ENCODE measurements at regions not wholly inside any gene's neighbourhood (a gene's known extent, or its start where the extent isn't known, plus 50 kb on each side); places are given as distances from the start of the nearest gene placed in this dataset.

DNA sequence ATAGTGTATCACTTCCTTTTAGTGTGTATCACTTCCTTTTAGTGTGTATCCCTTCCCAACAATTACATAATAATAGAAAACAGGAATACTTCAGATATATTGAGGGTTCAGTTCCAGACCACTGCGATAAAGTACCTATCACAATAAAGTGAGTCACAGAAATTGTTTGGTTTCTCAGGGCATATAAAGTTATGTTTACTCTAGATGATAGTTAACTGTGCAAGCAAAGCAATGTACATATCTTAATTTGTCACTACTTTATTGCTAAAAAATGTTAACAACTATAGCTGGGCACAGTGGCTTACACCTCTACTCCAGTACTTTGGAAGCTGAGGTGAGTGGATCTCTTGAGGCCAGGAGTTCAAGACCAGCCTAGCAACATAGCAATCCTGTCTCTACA lies 938.4 kb downstream of the CCSER2 start (continued):
- TF ChIP-seq, protein P1, sequence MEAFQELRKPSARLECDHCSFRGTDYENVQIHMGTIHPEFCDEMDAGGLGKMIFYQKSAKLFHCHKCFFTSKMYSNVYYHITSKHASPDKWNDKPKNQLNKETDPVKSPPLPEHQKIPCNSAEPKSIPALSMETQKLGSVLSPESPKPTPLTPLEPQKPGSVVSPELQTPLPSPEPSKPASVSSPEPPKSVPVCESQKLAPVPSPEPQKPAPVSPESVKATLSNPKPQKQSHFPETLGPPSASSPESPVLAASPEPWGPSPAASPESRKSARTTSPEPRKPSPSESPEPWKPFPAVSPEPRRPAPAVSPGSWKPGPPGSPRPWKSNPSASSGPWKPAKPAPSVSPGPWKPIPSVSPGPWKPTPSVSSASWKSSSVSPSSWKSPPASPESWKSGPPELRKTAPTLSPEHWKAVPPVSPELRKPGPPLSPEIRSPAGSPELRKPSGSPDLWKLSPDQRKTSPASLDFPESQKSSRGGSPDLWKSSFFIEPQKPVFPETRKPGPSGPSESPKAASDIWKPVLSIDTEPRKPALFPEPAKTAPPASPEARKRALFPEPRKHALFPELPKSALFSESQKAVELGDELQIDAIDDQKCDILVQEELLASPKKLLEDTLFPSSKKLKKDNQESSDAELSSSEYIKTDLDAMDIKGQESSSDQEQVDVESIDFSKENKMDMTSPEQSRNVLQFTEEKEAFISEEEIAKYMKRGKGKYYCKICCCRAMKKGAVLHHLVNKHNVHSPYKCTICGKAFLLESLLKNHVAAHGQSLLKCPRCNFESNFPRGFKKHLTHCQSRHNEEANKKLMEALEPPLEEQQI (IDR thresholded peaks at IDR 0.05) = no peak
- TF ChIP-seq ZNF445 (CRISPR knock-in tag; IDR thresholded peaks at IDR 0.05; ENCODE audit: low read depth) (no peak), HCFC1 (IDR thresholded peaks at IDR 0.05; ENCODE audit: low read depth, low read length) (no peak), KAT2B (IDR thresholded peaks at IDR 0.05; ENCODE audit: low read depth, low read length) (no peak), STAG1 (CRISPR knock-in tag; IDR thresholded peaks at IDR 0.05; ENCODE audit: borderline replicate concordance) (no peak), ZC3H8 (IDR thresholded peaks at IDR 0.05) (no peak)
- TF ChIP-seq, protein P2, sequence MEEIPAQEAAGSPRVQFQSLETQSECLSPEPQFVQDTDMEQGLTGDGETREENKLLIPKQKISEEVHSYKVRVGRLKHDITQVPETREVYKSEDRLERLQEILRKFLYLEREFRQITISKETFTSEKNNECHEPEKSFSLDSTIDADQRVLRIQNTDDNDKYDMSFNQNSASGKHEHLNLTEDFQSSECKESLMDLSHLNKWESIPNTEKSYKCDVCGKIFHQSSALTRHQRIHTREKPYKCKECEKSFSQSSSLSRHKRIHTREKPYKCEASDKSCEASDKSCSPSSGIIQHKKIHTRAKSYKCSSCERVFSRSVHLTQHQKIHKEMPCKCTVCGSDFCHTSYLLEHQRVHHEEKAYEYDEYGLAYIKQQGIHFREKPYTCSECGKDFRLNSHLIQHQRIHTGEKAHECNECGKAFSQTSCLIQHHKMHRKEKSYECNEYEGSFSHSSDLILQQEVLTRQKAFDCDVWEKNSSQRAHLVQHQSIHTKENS (CRISPR knock-in tag; IDR thresholded peaks at IDR 0.05) = no peak
- TF ChIP-seq, protein P3, sequence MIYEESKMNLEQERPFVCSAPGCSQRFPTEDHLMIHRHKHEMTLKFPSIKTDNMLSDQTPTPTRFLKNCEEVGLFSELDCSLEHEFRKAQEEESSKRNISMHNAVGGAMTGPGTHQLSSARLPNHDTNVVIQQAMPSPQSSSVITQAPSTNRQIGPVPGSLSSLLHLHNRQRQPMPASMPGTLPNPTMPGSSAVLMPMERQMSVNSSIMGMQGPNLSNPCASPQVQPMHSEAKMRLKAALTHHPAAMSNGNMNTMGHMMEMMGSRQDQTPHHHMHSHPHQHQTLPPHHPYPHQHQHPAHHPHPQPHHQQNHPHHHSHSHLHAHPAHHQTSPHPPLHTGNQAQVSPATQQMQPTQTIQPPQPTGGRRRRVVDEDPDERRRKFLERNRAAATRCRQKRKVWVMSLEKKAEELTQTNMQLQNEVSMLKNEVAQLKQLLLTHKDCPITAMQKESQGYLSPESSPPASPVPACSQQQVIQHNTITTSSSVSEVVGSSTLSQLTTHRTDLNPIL (CRISPR knock-in tag; IDR thresholded peaks at IDR 0.05) = no peak

Measured in K562 (cell line).